ELR (cell line): ENCODE measurements at regions not wholly inside any gene's neighbourhood (a gene's known extent, or its start where the extent isn't known, plus 50 kb on each side); places are given as distances from the start of the nearest gene placed in this dataset.
A peak's percentile ranks its signal among the peaks of the same experiment; 100 is the strongest.
"Not testable (repeated sequence)": the region's sequence is repeated elsewhere in the genome, so short reads cannot be mapped to it uniquely, and the experiment has no call there.

Experiments
- DNase-seq: peaks from one replicate; pipeline ENCODE4 v3.0.0-alpha.2; 2015; ENCODE audit warnings: low read depth

DNA sequence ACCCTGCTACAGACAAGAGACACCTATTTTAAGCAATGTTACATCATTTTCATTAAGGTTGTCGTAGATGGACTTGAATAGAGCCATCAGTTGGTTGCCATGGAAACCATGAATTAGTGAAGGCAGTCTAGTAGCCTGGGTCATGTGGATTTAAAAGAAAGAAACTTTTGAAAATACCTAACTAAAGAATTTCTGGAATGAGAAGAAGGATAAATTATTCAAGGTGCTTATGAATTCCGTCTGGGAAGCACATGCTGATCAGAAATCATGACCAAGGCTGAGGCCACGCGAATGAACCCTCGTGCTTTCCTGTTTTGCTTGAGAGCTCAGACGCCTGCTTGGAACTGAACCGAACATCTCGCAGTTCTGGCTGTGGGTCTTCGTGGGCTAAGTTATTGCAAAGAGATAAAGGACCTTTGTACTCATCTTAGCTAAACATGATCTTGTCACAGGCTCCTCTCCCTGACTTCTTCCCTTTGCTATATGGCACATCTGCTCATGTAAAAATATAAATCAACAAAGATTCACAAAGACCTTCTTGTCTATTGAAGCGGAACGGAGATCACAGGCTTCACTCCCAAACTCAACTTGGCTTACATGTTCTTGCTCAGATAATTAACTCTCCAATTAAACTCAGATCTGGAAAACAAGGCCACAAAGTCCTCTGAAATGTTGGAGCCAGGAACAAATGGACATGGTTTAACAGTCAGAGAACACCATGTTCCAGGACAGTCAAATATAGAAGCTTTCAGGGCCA lies 140.2 kb downstream of the NUFIP1 start:
- DNase-seq: no peak

DNA sequence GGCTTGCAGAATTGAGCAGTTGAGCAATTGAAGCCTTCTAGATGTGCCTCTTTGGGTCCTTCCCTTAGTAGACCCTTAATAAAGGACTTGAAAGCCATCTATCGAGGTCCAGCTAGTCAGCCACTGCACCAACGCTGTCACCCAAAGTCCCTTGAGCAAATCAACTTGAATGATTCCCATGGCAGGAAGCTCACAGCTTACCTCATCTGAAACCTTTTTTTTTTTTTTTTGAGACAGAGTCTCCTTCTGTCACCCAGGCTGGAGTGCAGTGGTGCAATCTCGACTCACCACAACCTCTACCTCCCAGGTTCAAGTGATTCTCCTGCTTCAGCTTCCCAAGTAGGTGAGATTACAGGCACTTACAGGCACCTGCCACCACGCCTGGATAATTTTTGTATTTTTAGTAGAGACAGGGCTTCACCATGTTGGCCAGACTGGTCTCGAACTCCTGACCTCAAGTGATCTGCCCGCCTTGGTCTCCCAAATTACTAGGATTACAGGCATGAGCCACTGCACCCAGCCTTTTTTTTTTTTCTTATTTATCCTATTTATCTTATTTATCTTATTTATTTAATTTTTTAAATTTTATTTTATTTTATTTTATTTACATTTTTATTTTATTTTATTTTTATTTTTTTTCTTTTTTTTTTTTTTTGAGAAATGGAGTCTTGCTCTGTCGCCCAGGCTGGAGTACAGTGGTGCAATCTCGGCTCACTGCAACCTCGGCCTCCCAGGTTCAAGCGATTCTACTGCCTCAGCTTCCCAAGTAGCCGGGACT lies 143.8 kb downstream of the NUFIP1 start:
- not testable (repeated sequence) for DNase-seq

DNA sequence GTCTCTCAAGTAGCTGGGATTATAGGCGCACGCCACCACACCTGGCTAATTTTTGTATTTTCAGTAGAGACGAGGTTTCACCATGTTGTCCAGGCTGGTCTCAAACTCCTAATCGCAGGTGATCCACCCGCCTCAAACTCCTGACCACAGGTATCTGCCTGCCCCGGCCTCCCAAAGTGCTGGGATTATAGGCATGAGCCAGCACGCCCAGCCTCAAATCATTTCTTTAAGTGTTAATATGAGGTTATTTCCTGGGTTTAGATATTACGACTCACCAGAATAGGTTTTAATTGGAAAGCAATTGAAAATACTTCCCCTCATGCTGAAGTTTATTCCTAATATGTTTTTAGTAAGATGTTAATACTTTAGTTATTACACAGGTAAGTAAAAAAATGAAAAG lies 144.5 kb downstream of the NUFIP1 start:
- DNase-seq: no peak

DNA sequence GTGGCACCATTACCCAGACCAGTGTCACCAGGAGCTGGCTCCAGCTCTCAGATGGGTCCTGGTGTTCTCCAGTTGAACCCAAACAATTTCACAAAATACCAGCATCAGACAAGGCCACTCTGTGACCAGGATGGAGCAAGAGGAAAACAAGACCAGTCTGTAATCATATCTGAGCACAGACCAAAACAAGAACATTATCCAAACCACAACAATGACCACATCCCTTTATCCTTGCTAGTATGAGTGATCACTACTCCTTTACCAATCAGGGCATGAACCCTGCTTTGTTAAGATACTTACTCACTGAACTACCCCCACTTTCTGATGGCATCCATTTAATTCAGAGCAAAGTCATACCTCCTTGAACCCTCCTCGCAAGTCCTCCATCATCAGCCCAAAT lies 145.9 kb downstream of the NUFIP1 start:
- peak; percentile 69 for DNase-seq

DNA sequence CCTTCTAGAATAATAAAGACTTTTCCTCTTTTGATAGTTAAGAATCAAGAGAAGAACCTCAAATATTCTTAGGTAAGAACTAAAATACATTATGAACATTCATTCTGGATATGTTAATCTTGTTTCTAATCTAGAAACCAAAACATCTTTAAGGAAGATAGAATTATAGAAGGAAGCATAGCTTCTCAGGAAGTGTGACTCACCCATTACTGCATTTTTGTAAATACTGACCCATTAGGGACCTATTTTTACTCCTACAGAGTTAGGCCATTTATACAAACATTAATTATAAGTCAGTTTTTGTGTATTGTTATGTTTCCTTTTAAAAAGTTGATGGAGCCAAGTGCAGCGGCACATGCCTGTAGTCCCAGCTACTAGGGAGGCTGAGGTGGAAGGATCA lies 147.1 kb downstream of the NUFIP1 start:
- DNase-seq: peak; percentile 76

DNA sequence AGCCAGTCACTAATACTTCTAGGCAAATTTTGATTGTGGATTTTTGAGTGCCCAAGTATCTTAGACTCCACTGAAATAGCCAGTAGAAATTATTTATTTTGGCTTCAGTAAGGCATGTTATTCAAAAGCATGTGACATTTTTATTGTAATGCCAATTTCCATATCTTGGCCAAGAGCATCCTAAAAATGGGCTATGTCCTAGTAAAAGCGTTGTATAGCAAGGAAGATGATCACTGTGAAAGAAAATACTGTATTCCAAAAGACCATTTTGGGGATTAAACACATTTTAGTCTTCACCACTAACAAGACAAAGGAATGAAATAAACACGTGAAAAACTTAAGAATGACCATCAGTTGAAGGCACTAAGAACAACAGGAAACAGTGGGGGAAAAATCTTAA lies 149.1 kb downstream of the NUFIP1 start:
- no peak for DNase-seq

DNA sequence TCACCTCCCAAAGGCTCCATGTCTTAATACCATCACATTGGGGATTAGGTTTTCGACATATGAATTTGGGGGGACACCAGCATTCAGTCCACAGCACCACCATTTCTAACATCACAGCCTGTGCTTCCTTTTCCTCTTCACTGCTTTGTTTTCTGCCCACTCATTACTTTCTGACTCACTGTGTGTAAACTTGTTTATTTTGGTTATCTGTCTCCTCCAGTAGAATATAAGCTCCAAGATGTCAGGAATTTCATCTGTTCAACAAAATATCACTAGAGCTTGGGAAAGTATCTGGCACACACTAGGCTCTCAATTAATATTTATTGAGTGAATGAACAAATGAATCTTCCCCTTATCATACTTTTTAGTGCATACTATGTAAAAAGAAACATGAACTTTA lies 152.0 kb downstream of the NUFIP1 start:
- peak; percentile 72 for DNase-seq

DNA sequence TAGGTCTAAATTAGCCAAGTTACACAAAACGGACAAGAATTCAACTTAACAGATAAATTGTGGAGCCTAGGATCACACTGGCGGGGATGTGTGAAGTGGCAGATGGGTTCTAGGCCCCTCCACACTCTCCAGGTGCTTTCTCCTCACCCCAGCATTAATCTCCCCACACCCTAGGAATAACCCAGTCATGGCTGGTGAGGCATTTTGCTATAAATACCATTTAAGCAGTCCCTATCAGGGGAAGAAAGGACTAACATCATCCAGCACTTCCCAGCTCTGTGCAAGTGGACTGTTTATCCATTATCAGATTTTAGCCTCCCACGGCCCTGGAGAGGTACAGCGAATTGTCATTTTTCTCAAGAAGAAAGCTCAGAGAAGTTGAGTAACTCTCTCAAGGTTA lies 154.9 kb downstream of the NUFIP1 start:
- no peak for DNase-seq

DNA sequence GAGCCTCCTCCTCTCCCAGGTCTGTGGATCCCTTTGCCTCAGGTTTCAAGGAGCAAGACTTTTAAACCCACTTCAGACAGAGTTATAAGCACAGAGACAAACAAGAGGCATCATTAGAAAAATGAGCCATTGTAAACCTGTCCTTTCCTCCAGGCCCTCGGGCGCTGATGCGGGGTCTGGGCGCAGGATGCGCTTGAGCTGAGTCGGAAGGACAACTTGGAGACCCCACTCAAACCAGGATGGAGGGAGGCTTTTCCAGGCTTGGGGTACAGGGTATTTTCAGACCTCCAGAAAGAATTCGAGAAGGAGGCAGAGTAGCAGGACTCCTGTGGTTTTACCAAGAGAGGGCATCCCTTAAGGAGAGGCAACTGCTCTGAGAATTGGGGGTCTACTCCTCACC lies 155.6 kb downstream of the NUFIP1 start:
- no peak for DNase-seq

DNA sequence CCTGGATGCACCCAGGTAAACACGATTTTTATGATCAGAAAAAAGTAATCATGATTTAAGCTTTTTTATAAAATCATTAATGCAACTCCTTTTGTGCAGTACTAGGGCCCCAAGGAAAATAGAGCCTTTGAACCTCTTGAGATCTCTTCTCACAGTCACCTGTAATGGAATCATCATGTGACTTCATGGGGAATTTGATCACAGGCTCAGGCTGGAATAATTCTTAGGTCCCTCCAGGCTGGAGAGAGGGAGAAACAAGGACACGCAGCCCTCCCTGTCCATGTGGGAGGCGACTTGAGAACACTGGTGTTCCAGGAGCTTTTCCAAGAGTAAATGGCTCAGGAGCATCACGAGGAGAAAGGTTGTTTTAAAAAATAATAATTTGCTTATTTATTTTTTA lies 156.1 kb downstream of the NUFIP1 start:
- DNase-seq: no peak

DNA sequence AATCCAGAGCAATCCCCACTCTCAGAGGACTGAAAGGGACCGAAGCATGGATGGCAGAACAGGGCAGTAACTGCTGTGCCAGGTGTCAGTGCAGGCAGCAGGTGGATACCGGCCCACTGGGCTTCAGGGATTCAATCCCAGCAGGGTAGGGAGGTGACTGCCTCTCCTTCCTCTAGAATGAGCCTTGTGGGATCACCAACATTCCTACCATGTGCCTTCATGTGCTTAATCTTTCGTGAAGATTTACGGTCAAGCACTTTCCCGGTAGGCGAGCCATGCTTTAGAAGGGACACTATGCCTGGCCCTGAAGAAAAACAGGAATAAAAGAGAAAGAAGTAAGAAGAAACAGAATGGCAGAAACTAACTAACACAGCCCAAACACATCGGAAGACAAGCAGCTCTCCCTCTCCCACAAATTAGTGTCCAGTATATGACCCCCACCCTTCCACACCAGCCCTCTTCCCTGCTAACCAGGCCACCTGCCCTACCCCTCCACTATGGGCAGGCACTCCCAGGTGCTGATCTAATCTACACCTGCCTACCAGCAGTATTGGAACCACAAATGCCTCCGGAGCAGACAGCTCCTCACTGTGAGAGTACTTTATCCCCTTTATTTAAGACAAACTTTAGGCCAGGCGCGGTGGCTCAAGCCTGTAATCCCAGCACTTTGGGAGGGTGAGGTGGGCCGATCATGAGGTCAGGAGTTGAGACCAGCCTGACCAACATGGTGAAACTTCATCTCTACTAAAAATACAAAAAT lies 162.5 kb downstream of the NUFIP1 start:
- DNase-seq: no peak

DNA sequence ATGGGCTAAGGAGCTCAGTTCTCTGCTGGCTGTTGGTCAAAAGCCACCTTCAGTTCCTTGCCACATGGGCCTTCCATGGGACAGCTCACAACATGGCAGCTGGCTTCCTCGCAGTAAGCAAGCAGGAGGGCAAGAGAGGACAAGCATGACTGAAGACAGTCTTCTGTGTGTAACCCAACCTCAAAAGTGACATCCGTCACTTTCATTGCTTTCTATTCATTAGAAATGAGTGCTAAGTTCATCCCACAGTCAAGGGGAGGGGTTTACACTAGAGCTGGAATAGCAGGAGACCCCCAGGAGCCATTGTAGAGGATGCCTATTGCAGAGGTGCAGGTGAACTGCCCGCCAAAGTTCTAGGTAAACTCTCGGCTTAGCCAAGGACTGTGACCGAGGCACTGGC lies 163.3 kb downstream of the NUFIP1 start:
- no peak for DNase-seq

DNA sequence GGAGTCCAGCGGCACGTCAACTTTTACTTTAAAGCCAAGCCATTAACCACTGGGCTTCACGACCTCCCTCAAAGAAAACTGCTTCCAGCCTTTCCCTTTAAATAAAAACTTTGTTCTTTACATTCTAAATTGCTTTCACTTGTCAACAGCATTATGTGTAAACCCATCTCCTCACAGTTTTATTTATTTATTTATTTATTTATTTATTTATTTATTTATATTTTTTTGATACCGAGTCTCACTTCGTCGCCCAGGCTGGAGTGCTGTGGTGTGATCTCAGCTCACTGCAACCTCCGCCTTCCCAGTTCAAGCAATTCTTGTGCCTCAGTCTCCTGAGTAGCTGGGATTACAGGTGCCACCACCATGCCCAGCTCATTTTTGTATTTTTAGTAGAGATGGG lies 165.7 kb downstream of the NUFIP1 start:
- not testable (repeated sequence) for DNase-seq

DNA sequence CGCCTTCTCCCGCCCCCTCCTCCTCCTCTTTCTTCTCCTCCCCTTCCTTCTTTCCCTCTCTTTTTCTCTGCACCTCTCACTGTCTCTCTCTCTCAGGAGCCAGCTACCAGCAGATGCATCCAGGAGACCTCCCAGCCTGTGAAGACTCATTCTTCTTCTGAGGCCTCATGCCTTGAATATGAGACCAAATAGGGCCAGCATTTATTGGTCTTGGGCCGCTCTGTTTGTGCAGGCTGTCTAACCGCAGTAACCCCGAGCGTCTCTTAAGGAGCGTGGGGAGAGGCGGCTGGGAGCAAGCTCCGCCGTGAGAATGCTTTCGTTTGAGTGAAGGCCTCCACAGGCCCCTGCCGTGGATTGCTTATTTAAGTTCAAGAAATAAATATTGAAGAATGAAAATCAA lies 167.0 kb downstream of the NUFIP1 start:
- DNase-seq: no peak

DNA sequence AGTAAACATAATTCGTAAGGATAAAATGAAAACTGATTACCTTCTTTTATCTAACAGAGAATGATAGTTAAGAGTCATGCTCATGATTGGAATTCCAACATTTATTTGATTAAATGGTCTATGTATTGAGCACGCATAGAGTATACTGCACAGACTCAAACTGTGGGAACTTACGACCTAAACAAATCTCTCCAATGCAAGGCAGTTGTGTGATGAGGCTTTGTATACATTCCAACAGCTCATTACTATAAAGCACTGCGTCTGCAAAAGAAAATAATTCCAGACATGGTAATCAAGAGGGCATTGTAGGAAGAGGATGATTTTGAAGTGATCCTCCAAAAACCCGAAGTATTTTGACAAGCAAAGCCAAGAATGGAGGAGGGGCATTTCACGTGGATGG lies 169.5 kb downstream of the NUFIP1 start:
- no peak for DNase-seq

DNA sequence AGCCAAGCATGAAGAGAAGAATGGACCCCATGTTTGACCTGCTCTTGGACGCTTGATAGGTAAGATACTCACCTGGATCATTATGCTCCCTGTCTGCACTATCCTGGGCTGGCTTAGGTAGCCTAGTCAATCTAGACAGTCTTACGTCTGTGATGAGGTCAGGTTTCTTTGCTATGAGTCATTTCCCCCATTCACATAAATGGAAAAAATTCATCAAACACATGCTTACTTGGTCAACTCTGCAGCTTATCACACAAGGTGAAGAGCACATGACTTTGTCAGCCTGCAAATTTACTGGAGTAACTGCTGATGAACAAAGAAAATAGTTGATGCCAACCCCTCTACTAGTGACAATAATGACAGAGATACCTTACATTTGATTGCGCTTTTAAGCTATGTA lies 170.0 kb downstream of the NUFIP1 start:
- DNase-seq: peak; percentile 87

DNA sequence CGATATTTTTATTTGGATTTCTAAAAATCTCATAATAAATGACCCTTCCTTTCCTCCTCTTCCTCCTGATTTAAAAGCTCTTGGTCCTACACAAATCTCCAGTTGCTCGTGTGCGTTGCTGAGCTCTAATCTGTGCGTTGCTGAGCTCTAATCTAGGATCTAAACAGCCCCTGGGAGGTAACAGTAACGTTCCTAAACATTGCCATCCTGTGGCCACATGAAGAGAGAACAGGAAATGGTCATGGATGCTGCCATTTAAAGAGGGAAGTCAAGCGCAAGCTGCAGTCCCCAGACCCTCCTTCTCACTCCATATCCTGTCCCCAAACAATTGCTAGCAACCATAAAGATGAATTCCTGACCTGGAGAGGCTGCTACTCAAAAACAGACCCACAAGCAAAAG lies 170.8 kb downstream of the NUFIP1 start:
- peak; percentile 51 for DNase-seq

DNA sequence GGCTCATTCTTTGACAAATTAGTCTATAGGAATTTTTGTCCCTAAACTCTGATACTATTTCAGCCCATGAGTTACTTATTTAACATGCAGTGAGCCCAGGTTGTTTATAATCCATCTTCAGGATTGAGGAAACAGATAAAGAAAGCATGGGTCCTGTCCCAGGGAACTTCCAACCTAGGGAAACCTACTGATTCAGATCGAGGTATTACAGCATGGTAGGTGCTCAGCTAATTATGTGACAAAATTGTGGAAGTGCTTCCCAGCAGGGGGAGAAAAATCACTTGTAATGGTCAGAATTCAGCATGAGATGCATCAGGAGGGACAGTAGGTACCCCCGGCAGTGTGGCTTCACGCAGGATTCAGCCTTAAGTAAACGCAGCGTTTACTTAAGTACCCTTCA lies 171.3 kb downstream of the NUFIP1 start:
- no peak for DNase-seq

DNA sequence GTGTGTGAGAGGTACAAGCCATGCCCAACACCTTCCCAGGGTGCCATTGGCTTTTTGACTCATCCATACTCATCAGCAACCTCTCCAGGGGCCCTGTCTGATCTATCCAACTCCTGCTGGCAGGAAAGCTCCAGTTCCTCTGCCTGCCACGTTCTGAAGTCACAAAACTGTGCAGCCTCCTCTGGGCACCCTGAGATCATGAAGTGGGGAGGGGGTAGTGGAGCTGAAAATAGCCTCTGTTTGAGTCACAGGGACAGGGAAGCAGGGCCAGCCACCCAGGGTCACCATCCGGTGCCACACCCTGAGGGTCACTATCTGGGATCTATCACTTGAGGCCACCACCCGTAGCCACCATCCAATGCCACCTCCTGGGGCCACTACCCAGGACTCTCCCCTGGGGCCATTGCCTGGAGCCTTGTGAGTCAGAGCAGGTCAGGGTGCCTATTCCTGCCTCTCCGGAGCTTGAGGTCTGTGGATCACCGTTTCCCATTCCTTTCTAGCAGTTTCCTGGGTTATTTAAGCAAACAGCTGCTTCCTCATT lies 172.1 kb downstream of the NUFIP1 start:
- DNase-seq: peak; percentile 86

DNA sequence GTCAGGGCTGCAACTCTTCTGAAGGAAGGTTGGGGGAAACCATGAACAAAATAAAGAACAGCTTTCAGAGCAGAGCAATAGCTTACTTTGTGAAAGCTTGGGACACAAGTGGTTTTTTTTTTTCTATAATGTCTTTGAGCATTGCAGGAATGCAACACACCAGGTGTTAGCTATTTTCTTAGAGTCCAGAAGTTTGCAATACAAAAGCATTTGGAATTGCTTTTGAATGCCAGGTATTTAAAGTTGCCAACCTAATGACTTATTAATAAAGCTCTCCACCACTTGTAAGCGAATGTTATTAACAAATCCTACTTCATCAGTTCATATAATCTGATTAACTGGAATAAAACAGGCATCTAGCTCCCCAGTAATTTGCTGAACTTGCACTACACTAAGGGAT lies 172.6 kb downstream of the NUFIP1 start:
- DNase-seq: no peak

DNA sequence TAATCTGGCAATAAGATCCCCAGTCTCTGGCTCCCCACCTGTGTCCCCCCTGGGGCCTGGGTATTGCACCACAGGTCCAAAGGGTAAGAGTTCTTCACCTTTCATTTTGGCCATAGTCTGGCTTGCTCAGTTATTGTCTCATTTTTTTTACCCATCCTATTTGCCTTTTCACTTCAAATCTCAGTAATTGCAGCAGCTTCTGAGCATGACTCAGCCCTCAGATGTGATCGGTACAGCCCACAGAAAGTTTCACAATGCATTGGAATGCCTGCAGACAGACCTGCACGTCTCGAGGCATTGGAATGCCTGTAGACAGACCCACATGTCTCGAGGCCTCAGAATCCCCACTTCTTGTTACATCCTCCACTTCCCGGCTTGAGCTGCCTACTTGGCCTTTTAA lies 173.6 kb downstream of the NUFIP1 start:
- DNase-seq: peak; percentile 98

DNA sequence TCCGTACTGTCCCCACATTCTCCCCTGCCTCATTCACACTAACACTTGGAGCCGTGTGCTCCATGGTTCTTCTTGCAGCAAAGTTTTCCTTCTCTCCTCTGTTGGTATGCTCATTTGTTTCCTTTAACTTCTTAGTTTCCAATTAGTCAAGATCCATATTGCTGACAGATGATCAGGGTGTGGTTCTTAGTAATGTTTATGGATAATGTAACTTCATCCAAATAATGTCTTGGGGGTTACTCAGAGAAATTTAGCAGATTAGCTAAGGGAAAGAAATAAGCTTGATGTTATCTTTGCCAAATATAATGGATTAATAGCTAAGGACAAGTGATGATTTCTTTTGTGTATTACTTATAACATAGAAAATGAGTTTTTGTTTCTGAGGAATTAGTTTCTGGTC lies 174.4 kb downstream of the NUFIP1 start:
- peak; percentile 27 for DNase-seq

DNA sequence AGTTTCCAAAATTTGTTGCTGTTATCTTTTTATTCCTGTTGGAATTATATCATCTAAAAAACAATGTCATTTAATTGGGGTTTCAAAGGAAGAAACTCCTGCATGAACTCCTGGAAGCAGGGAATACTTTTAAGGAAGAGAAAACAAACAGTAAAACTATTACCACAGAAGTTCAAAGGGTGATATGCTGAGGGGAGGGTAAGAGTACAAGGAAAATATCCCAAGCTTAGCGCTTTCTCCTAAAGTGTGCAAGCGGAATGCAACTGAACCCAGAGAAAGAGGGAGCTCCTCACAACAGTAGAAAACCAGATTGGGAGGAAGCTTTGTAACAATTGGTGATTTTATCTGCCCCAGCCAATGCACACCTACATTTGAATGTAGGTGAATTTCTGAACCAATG lies 175.1 kb downstream of the NUFIP1 start:
- DNase-seq: no peak
